ENCODE measurements at regions not wholly inside any gene's neighbourhood (a gene's known extent, or its start where the extent isn't known, plus 50 kb on each side); places are given as distances from the start of the nearest gene placed in this dataset.

DNA sequence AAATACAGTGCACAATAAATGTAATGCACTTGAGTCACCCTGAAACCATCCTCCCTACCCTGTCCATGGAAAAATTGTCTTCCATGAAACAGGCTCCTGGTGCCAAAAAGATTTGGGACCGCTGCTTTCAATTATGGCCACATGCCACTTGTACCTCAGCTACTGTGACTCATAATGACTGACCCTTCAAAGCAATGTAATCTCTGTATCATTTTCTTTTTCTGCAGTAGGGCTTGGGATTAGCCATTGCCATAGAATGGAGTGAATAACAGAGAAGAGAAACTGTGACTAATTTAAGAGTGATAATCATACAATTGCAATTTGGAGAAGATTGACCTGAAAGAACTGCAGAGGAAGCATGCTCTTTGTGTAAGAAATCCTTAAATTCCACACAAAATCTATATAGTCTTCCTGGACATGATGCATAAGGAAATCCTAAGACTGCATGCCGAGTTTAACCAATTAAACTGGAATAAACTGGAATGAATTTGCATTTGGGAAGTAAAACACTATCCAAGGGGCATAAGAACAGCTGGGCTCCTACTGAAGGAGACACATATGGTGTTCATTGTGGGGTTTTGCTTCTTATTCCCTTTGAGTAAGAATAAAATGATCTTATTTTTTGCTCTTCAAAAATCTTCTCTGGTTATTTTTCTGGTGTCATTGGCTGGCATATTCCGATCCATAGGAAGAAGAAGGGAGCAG is 59.5 kb upstream of the SLC7A1 start:
- DNase-seq, result no peak

DNA sequence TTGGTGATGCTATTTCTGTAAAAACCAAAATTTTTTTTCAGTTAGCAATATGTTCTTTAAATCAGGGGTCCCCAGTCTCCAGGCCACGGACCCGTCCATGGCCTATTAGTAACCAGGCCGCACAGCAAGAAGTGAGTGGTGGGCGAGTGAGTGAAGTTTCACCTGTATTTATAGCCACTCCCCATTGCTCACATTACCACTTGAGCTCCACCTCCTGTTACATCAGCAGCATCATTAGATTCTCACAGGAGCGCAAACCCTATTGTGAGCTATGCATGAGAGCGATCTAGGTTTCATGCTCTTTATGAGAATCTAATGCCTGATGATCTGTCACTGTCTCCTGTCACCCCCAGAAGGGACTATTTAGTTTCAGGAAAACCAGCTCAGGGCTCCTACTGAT is 58.9 kb upstream of the SLC7A1 start:
- no peak for DNase-seq

DNA sequence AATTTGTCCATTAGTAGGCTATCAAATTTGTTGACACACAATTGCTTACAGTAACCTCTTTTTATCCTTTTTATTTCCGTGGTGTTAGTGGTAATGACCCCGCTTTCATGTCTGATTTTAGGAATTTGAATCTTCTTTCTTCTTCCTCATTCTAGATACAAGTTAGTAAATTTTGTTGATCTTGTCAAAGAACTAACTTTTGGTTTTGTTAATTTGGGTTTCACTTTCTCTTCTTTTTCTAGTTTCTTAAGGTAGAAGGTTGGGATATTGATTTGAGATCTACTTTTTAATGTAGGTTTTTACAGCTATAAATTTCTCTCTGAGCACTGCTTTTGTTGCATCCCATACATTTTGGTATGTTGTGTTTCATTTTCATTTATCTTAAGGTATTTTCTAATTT is 53.3 kb upstream of the SLC7A1 start:
- DNase-seq, result no peak
